Activated naive CD4-positive, alpha-beta T cell treated with Interleukin-2 at 50 U/mL for 16 hours (primary cell): ENCODE measurements at regions not wholly inside any gene's neighbourhood (a gene's known extent, or its start where the extent isn't known, plus 50 kb on each side); places are given as distances from the start of the nearest gene placed in this dataset.
"Not testable (repeated sequence)": the region's sequence is repeated elsewhere in the genome, so short reads cannot be mapped to it uniquely, and the experiment has no call there.

Experiments used
- DNase-seq: peaks from one replicate; pipeline ENCODE4 v3.0.0-alpha.2; 2020

DNA sequence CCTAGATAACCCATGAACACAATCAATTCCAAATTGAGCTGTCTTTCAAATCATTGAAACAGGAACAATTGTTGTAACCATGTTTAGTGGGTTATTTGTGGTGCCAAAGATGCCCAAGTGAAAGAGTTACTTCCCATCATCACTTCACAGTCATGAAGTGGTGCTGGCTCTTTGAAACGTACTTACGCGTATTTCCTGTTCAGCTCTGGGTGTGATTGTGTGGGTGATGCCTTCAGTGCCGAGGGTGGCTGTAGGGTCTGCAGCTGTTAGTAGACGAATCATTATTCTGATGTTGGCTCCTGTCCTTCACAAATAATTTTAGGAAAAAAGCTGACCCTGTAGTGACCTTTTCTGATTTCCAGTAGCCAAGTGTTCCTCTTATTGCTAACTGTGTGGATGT is 323.1 kb upstream of the KIAA1217 start:
- no peak for DNase-seq

DNA sequence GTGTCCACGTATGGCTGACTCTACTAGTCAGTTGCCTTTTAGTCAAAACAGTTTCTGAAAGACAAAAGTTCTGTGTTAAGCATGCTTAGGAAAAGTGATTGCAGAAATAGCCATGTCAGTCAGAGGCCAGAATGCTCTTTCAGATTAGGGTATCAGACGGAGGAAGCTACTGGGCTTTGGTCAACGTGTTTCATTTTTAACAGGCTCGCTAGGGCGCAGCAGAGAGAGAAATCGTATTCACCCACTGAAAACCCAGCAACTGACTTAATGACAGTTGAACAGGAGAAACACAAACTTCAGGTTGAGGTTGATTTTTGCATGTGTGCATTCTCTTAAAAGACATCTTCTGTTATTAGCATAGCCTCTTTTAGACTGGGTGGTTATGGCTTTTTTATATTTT is 322.6 kb upstream of the KIAA1217 start:
- DNase-seq = no peak

DNA sequence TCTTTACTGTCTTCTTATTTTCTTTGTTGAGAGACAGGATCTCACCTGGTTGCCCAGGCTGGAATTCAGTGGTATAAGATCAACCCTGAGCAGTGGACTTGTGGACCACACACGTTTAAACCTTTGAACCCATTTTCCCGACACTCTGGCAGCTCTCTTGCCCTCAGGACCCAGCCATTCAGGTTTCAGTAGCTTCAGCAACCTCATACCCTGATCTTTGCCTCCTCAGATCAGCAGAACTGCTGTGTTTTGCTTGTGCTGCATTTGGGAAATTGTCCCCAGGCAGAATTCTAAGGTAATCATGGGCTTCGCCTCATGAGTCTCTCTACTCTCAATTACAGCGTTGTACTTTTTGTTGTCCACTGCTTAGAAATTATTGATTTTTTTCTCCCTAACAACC is 317.6 kb upstream of the KIAA1217 start:
- no peak for DNase-seq

DNA sequence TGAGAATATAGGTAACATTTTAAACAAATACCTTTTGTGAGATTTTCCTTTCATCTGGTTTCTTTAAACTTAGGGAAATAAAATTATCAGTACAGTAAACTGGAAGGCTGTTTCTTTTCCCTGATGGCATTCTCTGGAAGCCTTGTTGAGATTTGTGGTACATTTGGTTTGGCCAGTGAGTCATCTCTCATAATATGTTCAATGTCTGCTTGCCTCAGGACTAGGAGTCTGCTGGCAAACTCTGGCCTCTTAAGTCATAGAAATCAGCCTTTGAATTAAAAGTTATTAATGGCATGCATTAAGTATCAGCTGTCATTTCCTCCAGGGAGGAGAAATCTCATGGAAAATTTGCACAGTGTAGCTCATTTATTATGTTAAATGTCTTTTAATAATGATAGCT is 316.6 kb upstream of the KIAA1217 start:
- no peak for DNase-seq

GRCh38 chr10:23897267-23897666 is 311.7 kb upstream of the KIAA1217 start:
- DNase-seq = no peak

- no peak for DNase-seq
Observed at GRCh38 chr10:23897861-23898260, 311.1 kb upstream of the KIAA1217 start.

GRCh38 chr10:23899166-23899565 is 309.8 kb upstream of the KIAA1217 start:
- DNase-seq = no peak

- no peak for DNase-seq
Observed at GRCh38 chr10:23910291-23910690, 298.6 kb upstream of the KIAA1217 start.

DNA sequence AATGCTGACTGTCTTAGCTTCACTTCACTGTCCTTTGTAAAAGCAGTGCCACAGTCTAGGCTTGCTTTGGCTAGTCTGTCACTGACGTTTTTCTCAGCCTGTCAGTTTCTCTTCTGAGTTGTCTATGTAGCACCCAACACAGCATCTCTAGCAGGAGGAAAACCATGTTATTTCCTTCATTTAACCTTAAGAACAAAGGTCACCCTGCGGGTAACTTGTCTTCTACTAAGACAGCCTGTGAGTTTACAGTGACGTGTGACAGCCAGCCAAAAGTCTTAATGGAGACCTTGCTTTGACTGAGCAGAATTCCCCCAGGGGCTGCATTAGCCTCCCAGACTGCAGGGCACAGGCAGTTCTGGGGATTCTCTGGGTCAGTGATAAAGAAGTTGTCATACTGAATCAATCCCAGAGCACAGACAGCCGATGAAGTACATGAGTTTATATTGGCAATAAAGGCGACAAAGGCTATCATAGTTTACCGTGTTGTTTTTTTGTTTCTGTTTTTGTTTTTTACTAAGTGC is 296.0 kb upstream of the KIAA1217 start:
- DNase-seq = no peak

DNA sequence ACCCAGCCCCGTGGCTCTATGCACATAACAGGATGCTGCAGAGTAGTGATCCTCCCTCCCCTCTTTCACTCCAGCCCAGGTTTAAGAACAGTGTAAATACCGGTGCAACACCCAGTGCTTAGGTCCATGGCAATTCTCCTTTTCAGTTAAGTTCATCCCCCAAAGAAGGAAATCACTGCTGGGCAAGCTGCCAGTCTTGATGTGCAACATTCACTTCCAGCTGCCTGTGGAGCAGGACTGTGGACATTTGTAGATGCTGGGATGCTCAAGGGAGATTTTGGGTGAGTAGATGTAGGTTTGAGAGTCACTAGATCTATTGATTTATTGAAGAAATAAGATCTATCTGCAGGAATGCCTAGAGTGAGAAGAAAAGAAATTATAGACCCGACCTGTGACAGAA is 294.3 kb upstream of the KIAA1217 start:
- DNase-seq = no peak

DNA sequence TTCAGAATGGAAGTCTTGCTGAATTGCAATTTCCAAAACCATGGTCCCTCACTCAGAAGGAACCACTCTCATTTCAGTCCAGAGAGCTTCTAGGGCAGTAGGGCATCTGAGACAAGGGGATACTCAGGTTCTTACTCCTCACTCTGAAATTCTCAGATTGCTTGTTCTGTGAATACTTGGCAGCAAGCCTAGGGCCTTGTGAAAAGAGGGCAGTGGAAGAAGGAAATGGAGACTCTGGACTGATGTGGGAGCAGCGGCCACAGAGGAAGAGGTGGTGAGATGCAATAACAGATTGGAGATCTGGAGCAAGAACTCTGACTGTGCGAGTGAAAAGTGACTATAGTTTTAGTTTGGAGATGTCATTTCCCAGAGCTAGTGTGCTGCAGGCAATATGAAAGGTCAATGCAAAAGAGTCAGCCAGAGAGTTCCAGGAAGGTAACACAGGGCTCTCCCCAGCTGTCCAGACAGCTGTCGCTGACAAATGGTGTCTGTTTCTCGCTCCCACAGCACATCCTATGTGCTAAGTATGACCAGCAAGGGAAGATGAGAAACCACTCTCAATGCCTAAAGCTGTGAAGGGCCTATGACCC is 291.6 kb upstream of the KIAA1217 start:
- no peak for DNase-seq

GRCh38 chr10:23918090-23918723 is 290.7 kb upstream of the KIAA1217 start:
- DNase-seq = no peak

DNA sequence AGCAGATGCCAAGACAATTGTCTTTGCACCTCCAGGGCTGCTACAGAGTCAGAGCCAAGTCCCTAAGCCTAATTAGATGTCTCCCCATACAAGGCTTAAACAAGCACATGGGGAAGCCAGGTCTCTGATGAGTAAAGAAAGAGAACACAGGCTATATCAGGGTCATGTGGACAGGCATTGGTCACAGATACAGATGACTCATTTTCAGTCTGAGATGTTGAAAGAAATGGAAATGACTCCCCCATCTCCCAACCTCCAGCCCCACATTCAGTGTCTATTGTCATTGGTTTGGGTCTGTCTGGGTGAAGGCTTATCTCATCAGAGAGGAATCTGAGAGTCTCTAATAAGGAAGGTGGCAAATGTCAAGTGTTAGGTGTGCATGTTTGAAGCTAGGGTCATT is 290.1 kb upstream of the KIAA1217 start:
- DNase-seq = no peak

DNA sequence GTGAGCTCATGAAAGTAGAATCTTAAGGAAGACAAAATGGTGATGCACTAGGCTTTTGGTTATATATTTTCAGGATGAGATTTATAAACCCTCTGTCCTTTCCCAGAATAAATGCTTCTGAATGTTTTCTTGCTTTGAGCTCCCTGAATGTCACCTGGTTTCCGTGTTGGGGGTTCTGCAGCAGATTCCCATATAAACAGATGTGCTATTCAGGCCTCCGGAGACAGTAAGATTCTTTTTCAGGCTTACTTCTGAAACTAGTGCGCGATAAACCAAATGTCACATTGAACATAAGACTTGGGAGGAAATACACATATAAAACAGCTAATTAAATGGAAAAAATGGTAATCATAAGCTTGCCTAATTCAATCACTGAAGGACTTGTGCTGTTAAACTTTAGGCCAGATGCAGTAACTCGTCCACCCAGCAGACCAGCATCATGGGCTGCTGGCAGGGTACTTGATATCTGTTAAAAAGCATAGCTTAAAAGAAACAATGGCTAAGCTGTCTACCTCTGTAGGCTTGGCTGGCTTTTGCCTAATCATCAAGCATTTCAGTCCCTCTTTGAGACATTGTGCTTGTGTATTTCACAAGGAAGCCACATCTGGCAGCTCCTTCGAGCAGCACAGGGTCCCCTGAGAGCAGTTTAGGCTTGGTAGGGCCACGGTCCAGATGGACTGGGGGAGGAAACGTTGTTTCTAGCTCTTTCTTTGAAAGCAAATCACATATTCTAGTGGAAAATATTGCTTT is 281.2 kb upstream of the KIAA1217 start:
- DNase-seq = no peak

GRCh38 chr10:23934023-23934422 is 274.9 kb upstream of the KIAA1217 start:
- DNase-seq = not testable (repeated sequence)

GRCh38 chr10:23945845-23946244 is 263.1 kb upstream of the KIAA1217 start:
- DNase-seq = no peak

DNA sequence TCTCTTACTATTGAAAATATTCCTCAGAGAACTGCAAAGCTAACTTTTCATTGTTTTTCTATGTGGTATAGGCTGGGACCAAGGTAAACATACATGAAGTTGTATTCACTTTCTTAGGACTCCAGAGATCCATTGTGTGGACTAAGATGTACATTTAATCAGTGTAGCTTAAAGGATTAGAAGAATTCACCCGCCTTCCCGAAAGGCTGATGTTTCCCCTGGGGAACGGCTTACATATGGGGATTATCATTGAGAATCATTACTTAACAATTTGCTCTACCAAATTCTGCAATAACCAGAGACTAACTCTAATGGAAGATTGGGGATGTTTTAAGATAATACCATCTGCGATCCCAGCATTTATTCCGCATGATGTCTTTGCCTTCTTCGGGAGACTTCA is 257.1 kb upstream of the KIAA1217 start:
- no peak for DNase-seq

DNA sequence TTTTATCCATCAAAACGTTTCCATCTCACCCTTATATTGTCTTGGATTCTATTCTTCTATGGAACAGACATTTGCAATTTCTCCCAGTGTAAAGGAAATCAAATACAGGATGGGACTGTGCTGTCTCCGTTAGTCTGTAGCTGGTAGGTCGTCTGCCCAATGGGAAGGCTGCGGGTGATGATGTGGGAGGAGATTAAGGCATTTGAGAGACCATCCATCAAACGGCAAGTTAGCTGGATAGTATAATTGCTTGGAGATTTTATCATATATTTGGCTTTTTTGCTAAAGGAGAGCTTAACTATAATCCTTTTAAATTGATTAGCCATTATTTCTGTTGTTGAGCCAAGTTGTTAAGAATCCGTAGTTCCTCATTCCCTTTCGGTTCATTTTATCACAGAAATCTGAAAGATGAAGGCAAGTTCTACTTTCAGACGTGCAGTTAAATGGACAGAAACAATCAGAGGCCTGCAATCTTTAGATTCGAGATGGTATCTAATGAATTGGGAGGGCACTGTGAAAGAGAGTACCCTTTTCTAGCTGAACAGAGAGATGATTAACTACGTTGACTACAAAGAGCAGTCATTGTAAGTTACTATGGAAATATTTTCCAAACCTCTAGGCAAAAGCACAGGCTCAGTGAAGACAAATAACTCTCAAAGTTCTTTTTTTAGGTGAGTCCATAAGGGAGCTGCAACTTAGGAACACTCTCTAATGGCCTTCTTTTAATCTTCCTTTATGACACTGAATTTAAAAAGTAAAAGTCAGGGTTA is 253.3 kb upstream of the KIAA1217 start:
- DNase-seq = no peak

GRCh38 chr10:23965123-23965522 is 243.8 kb upstream of the KIAA1217 start:
- no peak for DNase-seq

- no peak for DNase-seq
Observed at GRCh38 chr10:23965880-23966279, 243.1 kb upstream of the KIAA1217 start.

GRCh38 chr10:23966504-23967051 is 242.4 kb upstream of the KIAA1217 start:
- DNase-seq = no peak

GRCh38 chr10:23968301-23968700 is 240.6 kb upstream of the KIAA1217 start:
- no peak for DNase-seq

- no peak for DNase-seq
Observed at GRCh38 chr10:23974746-23975272, 234.1 kb upstream of the KIAA1217 start.
